GM18505 (cell line): ENCODE measurements at regions not wholly inside any gene's neighbourhood (a gene's known extent, or its start where the extent isn't known, plus 50 kb on each side); places are given as distances from the start of the nearest gene placed in this dataset.
"Not testable (repeated sequence)": the region's sequence is repeated elsewhere in the genome, so short reads cannot be mapped to it uniquely, and the experiment has no call there.

ENCODE experiments used
- ATAC-seq: cut with Tn5 transposase; IDR thresholded peaks from one replicate; pipeline ENCODE4 v1.9.1; 2021; ENCODE audit not compliant: unreplicated experiment
- POLR2A ChIP-seq: IDR thresholded peaks from 4 replicates; pipeline ENCODE4 v1.6.1; 2011; ENCODE audit warnings: borderline replicate concordance; ENCODE audit not compliant: insufficient read depth, insufficient read length; ENCODE audit errors: extremely low read depth

GRCh38 chr14:106010783-106011182 lies 484.4 kb downstream of the TMEM121 start:
- no peak for ATAC-seq
- TF ChIP-seq POLR2A, result no peak

GRCh38 chr14:106011631-106012360 lies 485.4 kb downstream of the TMEM121 start:
- ATAC-seq, result not testable (repeated sequence)

GRCh38 chr14:106012361-106012725 lies 486.0 kb downstream of the TMEM121 start:
- not testable (repeated sequence) for ATAC-seq

GRCh38 chr14:106013879-106014376 lies 487.5 kb downstream of the TMEM121 start:
- TF ChIP-seq POLR2A, result no peak
- ATAC-seq, result no peak

- ATAC-seq, result not testable (repeated sequence)
Measured at GRCh38 chr14:106017952-106018351, 491.6 kb downstream of the TMEM121 start.

- no peak for ATAC-seq
- TF ChIP-seq POLR2A, result no peak
Measured at GRCh38 chr14:106021832-106022231, 495.4 kb downstream of the TMEM121 start.

- ATAC-seq, result not testable (repeated sequence)
Measured at GRCh38 chr14:106022648-106023047, 496.3 kb downstream of the TMEM121 start.

- no peak for TF ChIP-seq POLR2A
- ATAC-seq, result no peak
Measured at GRCh38 chr14:106023411-106023810, 497.0 kb downstream of the TMEM121 start.

- ATAC-seq, result no peak
Measured at GRCh38 chr14:106024983-106025604, 498.7 kb downstream of the TMEM121 start.

GRCh38 chr14:106026026-106026425 lies 499.6 kb downstream of the TMEM121 start:
- no peak for TF ChIP-seq POLR2A
- ATAC-seq, result no peak

More at GRCh38 chr14:106024983-106025604, 498.7 kb downstream of the TMEM121 start:
- no peak for TF ChIP-seq POLR2A

- not testable (repeated sequence) for ATAC-seq
Measured at GRCh38 chr14:106027759-106028158, 501.4 kb downstream of the TMEM121 start.

- no peak for ATAC-seq
- no peak for TF ChIP-seq POLR2A
Measured at GRCh38 chr14:106029959-106030358, 503.6 kb downstream of the TMEM121 start.

- TF ChIP-seq POLR2A, result no peak
- ATAC-seq, result no peak
Measured at GRCh38 chr14:106037380-106037779, 511.0 kb downstream of the TMEM121 start.

- ATAC-seq, result no peak
- no peak for TF ChIP-seq POLR2A
Measured at GRCh38 chr14:106038263-106038662, 511.9 kb downstream of the TMEM121 start.

GRCh38 chr14:106039400-106039799 lies 513.0 kb downstream of the TMEM121 start:
- no peak for TF ChIP-seq POLR2A
- no peak for ATAC-seq
